ENCODE measurements at regions not wholly inside any gene's neighbourhood (a gene's known extent, or its start where the extent isn't known, plus 50 kb on each side); places are given as distances from the start of the nearest gene placed in this dataset.

GRCh38 chr2:65658881-65659280, 226.5 kb upstream of the SPRED2 start:
- TF ChIP-seq, protein P1, sequence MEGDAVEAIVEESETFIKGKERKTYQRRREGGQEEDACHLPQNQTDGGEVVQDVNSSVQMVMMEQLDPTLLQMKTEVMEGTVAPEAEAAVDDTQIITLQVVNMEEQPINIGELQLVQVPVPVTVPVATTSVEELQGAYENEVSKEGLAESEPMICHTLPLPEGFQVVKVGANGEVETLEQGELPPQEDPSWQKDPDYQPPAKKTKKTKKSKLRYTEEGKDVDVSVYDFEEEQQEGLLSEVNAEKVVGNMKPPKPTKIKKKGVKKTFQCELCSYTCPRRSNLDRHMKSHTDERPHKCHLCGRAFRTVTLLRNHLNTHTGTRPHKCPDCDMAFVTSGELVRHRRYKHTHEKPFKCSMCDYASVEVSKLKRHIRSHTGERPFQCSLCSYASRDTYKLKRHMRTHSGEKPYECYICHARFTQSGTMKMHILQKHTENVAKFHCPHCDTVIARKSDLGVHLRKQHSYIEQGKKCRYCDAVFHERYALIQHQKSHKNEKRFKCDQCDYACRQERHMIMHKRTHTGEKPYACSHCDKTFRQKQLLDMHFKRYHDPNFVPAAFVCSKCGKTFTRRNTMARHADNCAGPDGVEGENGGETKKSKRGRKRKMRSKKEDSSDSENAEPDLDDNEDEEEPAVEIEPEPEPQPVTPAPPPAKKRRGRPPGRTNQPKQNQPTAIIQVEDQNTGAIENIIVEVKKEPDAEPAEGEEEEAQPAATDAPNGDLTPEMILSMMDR (IDR thresholded peaks at IDR 0.05) = no peak

DNA sequence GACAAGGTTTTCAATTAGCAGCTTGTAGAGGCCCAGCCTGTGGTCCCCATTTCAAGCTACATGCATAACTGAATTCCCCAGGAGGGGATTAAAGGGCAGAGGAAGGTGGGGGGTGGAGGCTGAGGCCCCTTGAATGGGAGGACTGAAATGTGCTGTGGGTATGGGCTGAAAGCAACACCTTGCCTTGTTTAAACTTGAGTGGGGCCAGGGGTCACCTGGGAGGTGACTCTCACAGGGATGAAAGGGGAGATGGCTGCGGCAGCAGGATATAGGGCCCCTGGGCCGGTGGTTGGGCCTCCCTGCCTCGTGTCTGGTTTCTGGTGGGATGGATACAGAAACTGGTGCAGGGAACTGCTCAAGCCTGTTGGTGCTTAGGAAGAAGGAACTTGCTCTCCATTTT, 225.9 kb upstream of the SPRED2 start:
- Histone ChIP-seq H3K9me3 (no peaks in the 10 kb centered on the region), H3K27me3 (no peaks in the 10 kb centered on the region), H3K27ac (no peak overlapping the region), H3K4me3 (ENCODE audit: low read depth in 1 of 2, low read length in 1 of 2) (no peak overlapping the region), H3K36me3 (no peaks in the 10 kb centered on the region), H3K4me1 (ENCODE audit: control insufficient read depth in 1 of 2, insufficient read depth in 1 of 2, low read depth in 1 of 2, low read length in 1 of 2) (no peaks in the 10 kb centered on the region)
- TF ChIP-seq, protein P1 (IDR thresholded peaks at IDR 0.05) = no peak

More at GRCh38 chr2:65658881-65659280, 226.5 kb upstream of the SPRED2 start:
- Histone ChIP-seq H3K27me3 (no peaks in the 10 kb centered on the region), H3K36me3 (no peaks in the 10 kb centered on the region), H3K27ac (no peak overlapping the region), H3K4me3 (ENCODE audit: low read depth in 1 of 2, low read length in 1 of 2) (no peak overlapping the region), H3K9me3 (no peaks in the 10 kb centered on the region), H3K4me1 (ENCODE audit: control insufficient read depth in 1 of 2, insufficient read depth in 1 of 2, low read depth in 1 of 2, low read length in 1 of 2) (no peaks in the 10 kb centered on the region)

DNA sequence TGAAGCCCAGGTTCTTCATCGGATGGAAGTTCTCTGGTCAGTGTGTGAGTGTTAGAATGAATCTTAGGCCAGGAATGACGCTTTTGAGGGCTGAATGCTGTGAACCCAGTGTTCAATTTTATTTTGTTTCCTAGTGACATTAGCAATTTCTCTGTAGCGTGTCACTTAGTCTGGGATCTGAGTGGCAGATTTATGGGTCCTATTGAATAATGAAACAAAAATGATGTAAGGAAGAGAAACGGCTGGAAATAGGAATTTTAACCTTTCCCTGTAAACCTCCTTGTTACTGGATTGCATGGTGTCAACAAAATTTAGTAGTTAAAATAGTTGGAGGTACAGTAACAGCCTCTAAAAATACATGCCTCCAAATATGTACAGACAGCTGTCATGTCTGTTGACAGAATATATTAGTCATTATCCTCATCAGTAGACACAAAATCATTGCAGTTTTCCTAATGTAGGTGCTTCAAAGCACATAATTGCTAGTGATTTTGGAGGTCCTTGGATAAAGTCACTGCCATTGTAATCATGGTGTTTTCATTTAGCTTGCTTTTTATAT, 223.8 kb upstream of the SPRED2 start:
- Histone ChIP-seq H3K36me3 (no peaks in the 10 kb centered on the region), H3K27ac (no peak overlapping the region), H3K4me3 (ENCODE audit: low read depth in 1 of 2, low read length in 1 of 2) (no peak overlapping the region), H3K9me3 (no peaks in the 10 kb centered on the region), H3K27me3 (no peaks in the 10 kb centered on the region), H3K4me1 (ENCODE audit: control insufficient read depth in 1 of 2, insufficient read depth in 1 of 2, low read depth in 1 of 2, low read length in 1 of 2) (no peaks in the 10 kb centered on the region)
- TF ChIP-seq, protein P1 (IDR thresholded peaks at IDR 0.05) = no peak

DNA sequence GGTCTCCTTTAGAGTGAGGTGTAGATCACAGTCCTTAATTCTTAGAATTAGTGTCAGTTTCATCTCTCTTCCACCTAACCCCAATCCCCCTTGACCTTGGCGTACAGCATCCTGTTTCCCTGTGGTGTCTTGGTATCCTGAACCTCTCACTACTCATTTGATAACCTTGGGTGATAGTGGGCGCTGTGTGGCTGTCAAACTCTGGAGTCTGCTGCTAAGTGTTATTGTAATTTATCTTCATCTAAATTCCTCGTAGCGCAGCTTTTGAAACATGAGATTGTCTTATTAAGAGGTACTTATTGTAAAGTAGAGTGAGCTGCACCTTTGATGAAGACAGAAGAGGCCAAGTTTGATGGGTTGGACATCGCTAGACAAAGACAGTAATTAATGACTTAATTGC, 222.6 kb upstream of the SPRED2 start:
- H3K36me3 ChIP-seq = no peaks in the 10 kb centered on the region
- no peak overlapping the region for H3K4me3 ChIP-seq (ENCODE audit: low read depth in 1 of 2, low read length in 1 of 2)
- TF ChIP-seq, protein P1 (IDR thresholded peaks at IDR 0.05) = no peak
- H3K27ac ChIP-seq = no peak overlapping the region
- H3K4me1 ChIP-seq (ENCODE audit: control insufficient read depth in 1 of 2, insufficient read depth in 1 of 2, low read depth in 1 of 2, low read length in 1 of 2) = no peaks in the 10 kb centered on the region
- H3K9me3 ChIP-seq = no peaks in the 10 kb centered on the region
- H3K27me3 ChIP-seq = no peaks in the 10 kb centered on the region

GRCh38 chr2:65654496-65654895, 222.1 kb upstream of the SPRED2 start:
- no peaks in the 10 kb centered on the region for H3K4me1 ChIP-seq (ENCODE audit: control insufficient read depth in 1 of 2, insufficient read depth in 1 of 2, low read depth in 1 of 2, low read length in 1 of 2)
- H3K27ac ChIP-seq = no peak overlapping the region
- H3K36me3 ChIP-seq = no peaks in the 10 kb centered on the region
- no peaks in the 10 kb centered on the region for H3K27me3 ChIP-seq
- no peak overlapping the region for H3K4me3 ChIP-seq (ENCODE audit: low read depth in 1 of 2, low read length in 1 of 2)
- TF ChIP-seq, protein P1 (IDR thresholded peaks at IDR 0.05) = no peak
- no peaks in the 10 kb centered on the region for H3K9me3 ChIP-seq

DNA sequence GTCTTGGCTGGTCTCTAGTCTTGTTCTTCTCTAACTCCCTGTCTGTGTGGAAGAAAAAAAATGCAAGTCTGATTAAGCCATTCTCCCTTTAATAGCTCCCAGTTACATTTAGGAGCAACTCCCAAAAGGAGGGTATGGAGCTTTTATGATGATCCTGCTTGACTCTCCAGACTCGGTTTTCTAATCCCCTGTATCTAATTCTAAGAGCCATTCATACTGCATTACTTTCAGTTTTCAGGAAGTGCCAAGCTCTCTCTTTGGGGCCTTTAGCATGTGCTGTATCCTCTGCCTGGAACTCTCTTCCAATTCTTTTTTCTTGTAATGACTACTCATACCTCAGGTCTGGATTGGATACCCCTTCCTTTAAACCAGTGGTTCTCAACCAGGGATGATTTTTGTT, 219.7 kb upstream of the SPRED2 start:
- Histone ChIP-seq H3K36me3 (no peaks in the 10 kb centered on the region), H3K27me3 (no peaks in the 10 kb centered on the region), H3K4me3 (ENCODE audit: low read depth in 1 of 2, low read length in 1 of 2) (no peak overlapping the region), H3K27ac (no peak overlapping the region), H3K9me3 (no peaks in the 10 kb centered on the region), H3K4me1 (ENCODE audit: control insufficient read depth in 1 of 2, insufficient read depth in 1 of 2, low read depth in 1 of 2, low read length in 1 of 2) (no peaks in the 10 kb centered on the region)
- TF ChIP-seq, protein P1 (IDR thresholded peaks at IDR 0.05) = no peak
